GM12878 (cell line): ENCODE measurements at regions not wholly inside any gene's neighbourhood (a gene's known extent, or its start where the extent isn't known, plus 50 kb on each side); places are given as distances from the start of the nearest gene placed in this dataset.

ENCODE experiments used
- CREB1 ChIP-seq: IDR thresholded peaks from 2 replicates; pipeline ENCODE4 v1.6.1; 2012; ENCODE audit warnings: low read depth, mild to moderate bottlenecking, inconsistent platforms
- CTCF ChIP-seq, 3 experiments: IDR thresholded peaks in 2 of 3; conservative IDR thresholded peaks in 1 of 3; 2 replicates each; pipeline ENCODE4 v1.5.1; 2011; ENCODE audit warnings: low read depth in 3 of 3, low read length in 3 of 3, mild to moderate bottlenecking in 3 of 3, control low read depth in 2 of 3, moderate library complexity in 2 of 3, inconsistent platforms in 1 of 3, mixed read lengths in 1 of 3; ENCODE audit not compliant: control insufficient read depth in 2 of 3, insufficient read depth in 1 of 3; ENCODE audit errors: extremely low read depth in 1 of 3
- ELK1 ChIP-seq: IDR thresholded peaks from 2 replicates; pipeline ENCODE4 v1.6.1; 2012; ENCODE audit warnings: low read depth, low read length, improper control_type of control experiment
- FOXK2 ChIP-seq: fragments of 450-650 bp; IDR thresholded peaks from 2 replicates; pipeline ENCODE4 v1.6.1; 2017; ENCODE audit warnings: mild to moderate bottlenecking, moderate library complexity
- MEF2A ChIP-seq: IDR thresholded peaks from 2 replicates; pipeline ENCODE4 v1.6.1; 2011; ENCODE audit warnings: low read depth, mild to moderate bottlenecking, low read length, moderate library complexity; ENCODE audit not compliant: insufficient read depth
- MXI1 ChIP-seq: fragments of 150-350 bp; IDR thresholded peaks from 2 replicates; pipeline ENCODE4 v1.6.1; 2011; ENCODE audit warnings: low read depth, mild to moderate bottlenecking, inconsistent platforms, low read length, improper control_type of control experiment
- NR2C2 ChIP-seq: IDR thresholded peaks from 2 replicates; pipeline ENCODE4 v1.6.1; 2011; ENCODE audit warnings: borderline replicate concordance, low read depth; ENCODE audit not compliant: control insufficient read depth, insufficient read length
- TCF12 ChIP-seq: IDR thresholded peaks from 2 replicates; pipeline ENCODE4 v1.6.1; 2011; ENCODE audit warnings: low read depth, mild to moderate bottlenecking, low read length
- USF1 ChIP-seq: IDR thresholded peaks from 2 replicates; pipeline ENCODE4 v1.6.1; 2011; ENCODE audit warnings: borderline replicate concordance, low read depth, mild to moderate bottlenecking, moderate library complexity, mixed read lengths, low read length; ENCODE audit not compliant: insufficient read depth; ENCODE audit errors: extremely low read length
- YY1 ChIP-seq: IDR thresholded peaks from 2 replicates; pipeline ENCODE4 v1.6.1; 2011; ENCODE audit warnings: low read depth, mild to moderate bottlenecking, low read length
- ZSCAN29 ChIP-seq: fragments of 450-650 bp; IDR thresholded peaks from 2 replicates; pipeline ENCODE4 v1.6.1; 2017; ENCODE audit warnings: mild to moderate bottlenecking, moderate library complexity

- TF ChIP-seq NR2C2 (no peak), ELK1 (no peak), CREB1 (no peak), FOXK2 (no peak), USF1 (no peak), CTCF (IDR thresholded peaks at IDR 0.05 in 2 of 3, conservative IDR thresholded peaks at IDR 0.05 in 1 of 3; ENCODE audit: control insufficient read depth in 2 of 3, extremely low read depth in 1 of 3, insufficient read depth in 1 of 3, low read depth in 3 of 3, low read length in 3 of 3) (no peak), TCF12 (no peak), YY1 (no peak), MXI1 (no peak), ZSCAN29 (no peak), MEF2A (no peak)
Measured at GRCh38 chr6:101212640-101213039, 180.9 kb upstream of the GRIK2 start.
